ENCODE measurements at regions not wholly inside any gene's neighbourhood (a gene's known extent, or its start where the extent isn't known, plus 50 kb on each side); places are given as distances from the start of the nearest gene placed in this dataset.

DNA sequence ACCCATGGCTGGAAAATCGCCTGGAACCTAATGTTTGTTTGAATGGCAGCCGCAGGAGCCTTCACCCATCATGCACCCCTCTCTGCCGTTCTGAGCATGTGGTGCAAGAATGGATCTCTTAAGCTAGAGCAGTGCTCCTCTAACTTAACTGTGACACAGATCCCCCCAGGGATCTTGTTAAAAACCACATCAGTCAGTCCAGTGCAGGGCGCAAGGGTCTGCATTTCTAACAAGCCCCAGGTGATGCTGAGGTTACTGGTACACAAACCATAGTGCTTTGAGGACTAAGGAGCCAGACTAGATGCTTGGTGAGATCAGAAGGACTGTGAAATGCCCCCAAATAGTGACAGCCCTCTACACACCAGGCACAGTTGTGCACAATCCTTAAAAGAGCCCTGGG lies 87.1 kb upstream of the KCTD1 start:
- Histone ChIP-seq H3K9me2 (ENCODE audit: insufficient read depth, low read length) (no peaks in the 10 kb centered on the region), H4K20me1 (ENCODE audit: insufficient read depth) (no peaks in the 10 kb centered on the region), H3K4me3 (ENCODE audit: low read length) (no peak overlapping the region), H3F3A (ENCODE audit: insufficient read depth, low read length, poor library complexity, severe bottlenecking) (no peaks in the 10 kb centered on the region), H2AFZ (ENCODE audit: low read depth, low read length) (no peak overlapping the region), H3K27me3 (ENCODE audit: insufficient read depth, low read depth, low read length) (no peaks in the 10 kb centered on the region), H3K9ac (ENCODE audit: low read length) (no peak overlapping the region), H3K9me3 (ENCODE audit: low read length) (no peaks in the 10 kb centered on the region), H3K27ac (ENCODE audit: low read length) (no peak overlapping the region), H3K36me3 (ENCODE audit: insufficient read depth, low read length) (no peaks in the 10 kb centered on the region), H3K4me2 (ENCODE audit: low read length) (no peak overlapping the region), H3K79me2 (replicated peaks; ENCODE audit: insufficient read depth, low read length) (no peaks in the 10 kb centered on the region)
- TF ChIP-seq TAF1 (IDR thresholded peaks at IDR 0.05; ENCODE audit: low read depth) (no peak), MXI1 (conservative IDR thresholded peaks at IDR 0.05; ENCODE audit: poor library complexity, severe bottlenecking) (no peak), EP300 (conservative IDR thresholded peaks at IDR 0.05; ENCODE audit: poor library complexity, severe bottlenecking) (no peak), EZH2 (IDR thresholded peaks at IDR 0.05; ENCODE audit: borderline replicate concordance, insufficient read depth, low read length, poor library complexity, severe bottlenecking) (no peak), RAD21 (conservative IDR thresholded peaks at IDR 0.05) (no peak), SMC3 (conservative IDR thresholded peaks at IDR 0.05; ENCODE audit: poor library complexity) (no peak), POLR2AphosphoS5 (IDR thresholded peaks at IDR 0.05) (no peak)
- TF ChIP-seq, protein P1, sequence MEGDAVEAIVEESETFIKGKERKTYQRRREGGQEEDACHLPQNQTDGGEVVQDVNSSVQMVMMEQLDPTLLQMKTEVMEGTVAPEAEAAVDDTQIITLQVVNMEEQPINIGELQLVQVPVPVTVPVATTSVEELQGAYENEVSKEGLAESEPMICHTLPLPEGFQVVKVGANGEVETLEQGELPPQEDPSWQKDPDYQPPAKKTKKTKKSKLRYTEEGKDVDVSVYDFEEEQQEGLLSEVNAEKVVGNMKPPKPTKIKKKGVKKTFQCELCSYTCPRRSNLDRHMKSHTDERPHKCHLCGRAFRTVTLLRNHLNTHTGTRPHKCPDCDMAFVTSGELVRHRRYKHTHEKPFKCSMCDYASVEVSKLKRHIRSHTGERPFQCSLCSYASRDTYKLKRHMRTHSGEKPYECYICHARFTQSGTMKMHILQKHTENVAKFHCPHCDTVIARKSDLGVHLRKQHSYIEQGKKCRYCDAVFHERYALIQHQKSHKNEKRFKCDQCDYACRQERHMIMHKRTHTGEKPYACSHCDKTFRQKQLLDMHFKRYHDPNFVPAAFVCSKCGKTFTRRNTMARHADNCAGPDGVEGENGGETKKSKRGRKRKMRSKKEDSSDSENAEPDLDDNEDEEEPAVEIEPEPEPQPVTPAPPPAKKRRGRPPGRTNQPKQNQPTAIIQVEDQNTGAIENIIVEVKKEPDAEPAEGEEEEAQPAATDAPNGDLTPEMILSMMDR (IDR thresholded peaks at IDR 0.05; ENCODE audit: poor library complexity, severe bottlenecking), result no peak
- TF ChIP-seq, protein P2, sequence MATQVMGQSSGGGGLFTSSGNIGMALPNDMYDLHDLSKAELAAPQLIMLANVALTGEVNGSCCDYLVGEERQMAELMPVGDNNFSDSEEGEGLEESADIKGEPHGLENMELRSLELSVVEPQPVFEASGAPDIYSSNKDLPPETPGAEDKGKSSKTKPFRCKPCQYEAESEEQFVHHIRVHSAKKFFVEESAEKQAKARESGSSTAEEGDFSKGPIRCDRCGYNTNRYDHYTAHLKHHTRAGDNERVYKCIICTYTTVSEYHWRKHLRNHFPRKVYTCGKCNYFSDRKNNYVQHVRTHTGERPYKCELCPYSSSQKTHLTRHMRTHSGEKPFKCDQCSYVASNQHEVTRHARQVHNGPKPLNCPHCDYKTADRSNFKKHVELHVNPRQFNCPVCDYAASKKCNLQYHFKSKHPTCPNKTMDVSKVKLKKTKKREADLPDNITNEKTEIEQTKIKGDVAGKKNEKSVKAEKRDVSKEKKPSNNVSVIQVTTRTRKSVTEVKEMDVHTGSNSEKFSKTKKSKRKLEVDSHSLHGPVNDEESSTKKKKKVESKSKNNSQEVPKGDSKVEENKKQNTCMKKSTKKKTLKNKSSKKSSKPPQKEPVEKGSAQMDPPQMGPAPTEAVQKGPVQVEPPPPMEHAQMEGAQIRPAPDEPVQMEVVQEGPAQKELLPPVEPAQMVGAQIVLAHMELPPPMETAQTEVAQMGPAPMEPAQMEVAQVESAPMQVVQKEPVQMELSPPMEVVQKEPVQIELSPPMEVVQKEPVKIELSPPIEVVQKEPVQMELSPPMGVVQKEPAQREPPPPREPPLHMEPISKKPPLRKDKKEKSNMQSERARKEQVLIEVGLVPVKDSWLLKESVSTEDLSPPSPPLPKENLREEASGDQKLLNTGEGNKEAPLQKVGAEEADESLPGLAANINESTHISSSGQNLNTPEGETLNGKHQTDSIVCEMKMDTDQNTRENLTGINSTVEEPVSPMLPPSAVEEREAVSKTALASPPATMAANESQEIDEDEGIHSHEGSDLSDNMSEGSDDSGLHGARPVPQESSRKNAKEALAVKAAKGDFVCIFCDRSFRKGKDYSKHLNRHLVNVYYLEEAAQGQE (IDR thresholded peaks at IDR 0.05; ENCODE audit: borderline replicate concordance), result no peak

DNA sequence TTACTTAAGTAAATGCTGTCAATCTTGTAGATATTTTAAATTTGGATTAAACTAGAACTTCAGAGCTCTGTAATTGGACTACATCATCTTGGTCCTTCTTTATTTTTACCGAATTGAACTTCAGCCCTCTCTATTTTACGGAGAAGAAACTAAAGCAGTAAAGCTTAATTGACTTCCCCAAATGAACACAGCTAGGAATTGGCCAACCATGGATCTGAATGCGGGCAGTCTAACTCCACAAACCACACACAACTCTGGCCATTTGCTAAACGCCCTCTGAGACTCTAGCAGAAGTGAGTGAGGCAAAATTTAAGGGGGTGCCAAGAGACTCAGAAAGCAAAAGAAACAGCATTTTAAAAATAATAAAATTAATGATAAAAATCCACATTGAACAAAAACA lies 86.3 kb upstream of the KCTD1 start:
- H3K27ac ChIP-seq (ENCODE audit: low read length), result no peak overlapping the region
- H3K4me3 ChIP-seq (ENCODE audit: low read length), result no peak overlapping the region
- no peaks in the 10 kb centered on the region for H3F3A ChIP-seq (ENCODE audit: insufficient read depth, low read length, poor library complexity, severe bottlenecking)
- no peak overlapping the region for H3K9ac ChIP-seq (ENCODE audit: low read length)
- no peaks in the 10 kb centered on the region for H3K9me2 ChIP-seq (ENCODE audit: insufficient read depth, low read length)
- H3K36me3 ChIP-seq (ENCODE audit: insufficient read depth, low read length), result no peaks in the 10 kb centered on the region
- no peaks in the 10 kb centered on the region for H4K20me1 ChIP-seq (ENCODE audit: insufficient read depth)
- TF ChIP-seq MXI1 (conservative IDR thresholded peaks at IDR 0.05; ENCODE audit: poor library complexity, severe bottlenecking) (no peak), TAF1 (IDR thresholded peaks at IDR 0.05; ENCODE audit: low read depth) (no peak), POLR2AphosphoS5 (IDR thresholded peaks at IDR 0.05) (no peak), EP300 (conservative IDR thresholded peaks at IDR 0.05; ENCODE audit: poor library complexity, severe bottlenecking) (no peak), RAD21 (conservative IDR thresholded peaks at IDR 0.05) (no peak), EZH2 (IDR thresholded peaks at IDR 0.05; ENCODE audit: borderline replicate concordance, insufficient read depth, low read length, poor library complexity, severe bottlenecking) (no peak), SMC3 (conservative IDR thresholded peaks at IDR 0.05; ENCODE audit: poor library complexity) (no peak)
- TF ChIP-seq, protein P2 (IDR thresholded peaks at IDR 0.05; ENCODE audit: borderline replicate concordance), result no peak
- TF ChIP-seq, protein P1 (IDR thresholded peaks at IDR 0.05; ENCODE audit: poor library complexity, severe bottlenecking), result no peak
- H3K4me2 ChIP-seq (ENCODE audit: low read length), result no peak overlapping the region
- H3K9me3 ChIP-seq (ENCODE audit: low read length), result no peaks in the 10 kb centered on the region
- H2AFZ ChIP-seq (ENCODE audit: low read depth, low read length), result no peak overlapping the region
- H3K79me2 ChIP-seq (replicated peaks; ENCODE audit: insufficient read depth, low read length), result no peaks in the 10 kb centered on the region
- no peaks in the 10 kb centered on the region for H3K27me3 ChIP-seq (ENCODE audit: insufficient read depth, low read depth, low read length)

Measured in neural cell (in vitro differentiated cells).